Suprapubic skin (tissue), 4 donors: ENCODE measurements at regions not wholly inside any gene's neighbourhood (a gene's known extent, or its start where the extent isn't known, plus 50 kb on each side); places are given as distances from the start of the nearest gene placed in this dataset.

Source experiments
- EP300 ChIP-seq: sonication (generic); formaldehyde crosslinking; IDR thresholded peaks from one replicate; pipeline ENCODE4 v1.6.1; 2017; ENCODE audit warnings: antibody characterized with exemption
- POLR2A ChIP-seq, 2 donors: fragments of 450-650 bp; IDR thresholded peaks; one replicate each; pipeline ENCODE4 v1.6.1; 2017; ENCODE audit warnings: antibody characterized with exemption in 2 of 2, mild to moderate bottlenecking in 2 of 2, moderate library complexity in 2 of 2
- POLR2AphosphoS5 ChIP-seq, 3 donors: sonication (generic); formaldehyde crosslinking; IDR thresholded peaks; one replicate each; pipeline ENCODE4 v1.6.1; 2017; ENCODE audit warnings: antibody characterized with exemption in 3 of 3
- TF ChIP-seq, protein P1 (sequence below), 2 donors: fragments of 200-600 bp in 1 of 2; fragments of 450-650 bp in 1 of 2; sonication (generic) in 1 of 2; IDR thresholded peaks; one replicate each; pipeline ENCODE4 v1.5.1; 2016 to 2019; ENCODE audit warnings: antibody characterized with exemption in 2 of 2, mild to moderate bottlenecking in 1 of 2, moderate library complexity in 1 of 2

- TF ChIP-seq, protein P1, sequence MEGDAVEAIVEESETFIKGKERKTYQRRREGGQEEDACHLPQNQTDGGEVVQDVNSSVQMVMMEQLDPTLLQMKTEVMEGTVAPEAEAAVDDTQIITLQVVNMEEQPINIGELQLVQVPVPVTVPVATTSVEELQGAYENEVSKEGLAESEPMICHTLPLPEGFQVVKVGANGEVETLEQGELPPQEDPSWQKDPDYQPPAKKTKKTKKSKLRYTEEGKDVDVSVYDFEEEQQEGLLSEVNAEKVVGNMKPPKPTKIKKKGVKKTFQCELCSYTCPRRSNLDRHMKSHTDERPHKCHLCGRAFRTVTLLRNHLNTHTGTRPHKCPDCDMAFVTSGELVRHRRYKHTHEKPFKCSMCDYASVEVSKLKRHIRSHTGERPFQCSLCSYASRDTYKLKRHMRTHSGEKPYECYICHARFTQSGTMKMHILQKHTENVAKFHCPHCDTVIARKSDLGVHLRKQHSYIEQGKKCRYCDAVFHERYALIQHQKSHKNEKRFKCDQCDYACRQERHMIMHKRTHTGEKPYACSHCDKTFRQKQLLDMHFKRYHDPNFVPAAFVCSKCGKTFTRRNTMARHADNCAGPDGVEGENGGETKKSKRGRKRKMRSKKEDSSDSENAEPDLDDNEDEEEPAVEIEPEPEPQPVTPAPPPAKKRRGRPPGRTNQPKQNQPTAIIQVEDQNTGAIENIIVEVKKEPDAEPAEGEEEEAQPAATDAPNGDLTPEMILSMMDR (IDR thresholded peaks at IDR 0.05), result no peak
- TF ChIP-seq POLR2A (IDR thresholded peaks at IDR 0.05), result no peak
- TF ChIP-seq POLR2AphosphoS5 (IDR thresholded peaks at IDR 0.05), result no peak
- no peak for TF ChIP-seq EP300
Measured at GRCh38 chr1:245090491-245091090, 64.2 kb upstream of the KIF26B start.
